ENCODE measurements at regions not wholly inside any gene's neighbourhood (a gene's known extent, or its start where the extent isn't known, plus 50 kb on each side); places are given as distances from the start of the nearest gene placed in this dataset.

- DNase-seq (ENCODE audit: insufficient read length) (no peak), FAIRE-seq (no peak)
- TF ChIP-seq POLR2A (IDR thresholded peaks at IDR 0.05; ENCODE audit: low read depth, low read length) (no peak), POLR2AphosphoS5 (IDR thresholded peaks at IDR 0.05; ENCODE audit: low read depth, low read length) (no peak), TAF1 (IDR thresholded peaks at IDR 0.05; ENCODE audit: borderline replicate concordance, low read depth, low read length) (no peak)
Measured at GRCh38 chr3:72244396-72244795, 459.4 kb upstream of the PROK2 start.

GRCh38 chr3:72242326-72242725 is 457.4 kb upstream of the PROK2 start:
- DNase-seq (ENCODE audit: insufficient read length) (no peak), FAIRE-seq (no peak)
- no peak for TF ChIP-seq POLR2AphosphoS5 (IDR thresholded peaks at IDR 0.05; ENCODE audit: low read depth, low read length)
- TF ChIP-seq POLR2A (IDR thresholded peaks at IDR 0.05; ENCODE audit: low read depth, low read length): no peak
- TF ChIP-seq TAF1 (IDR thresholded peaks at IDR 0.05; ENCODE audit: borderline replicate concordance, low read depth, low read length): no peak

- no peak for FAIRE-seq
- TF ChIP-seq POLR2AphosphoS5 (IDR thresholded peaks at IDR 0.05; ENCODE audit: low read depth, low read length): no peak
- TF ChIP-seq POLR2A (IDR thresholded peaks at IDR 0.05; ENCODE audit: low read depth, low read length): no peak
- TF ChIP-seq TAF1 (IDR thresholded peaks at IDR 0.05; ENCODE audit: borderline replicate concordance, low read depth, low read length): no peak
- no peak for DNase-seq (ENCODE audit: insufficient read length)
Measured at GRCh38 chr3:72241525-72241924, 456.6 kb upstream of the PROK2 start.

GRCh38 chr3:72240531-72240930 is 455.6 kb upstream of the PROK2 start:
- no peak for TF ChIP-seq POLR2AphosphoS5 (IDR thresholded peaks at IDR 0.05; ENCODE audit: low read depth, low read length)
- TF ChIP-seq POLR2A (IDR thresholded peaks at IDR 0.05; ENCODE audit: low read depth, low read length): no peak
- no peak for TF ChIP-seq TAF1 (IDR thresholded peaks at IDR 0.05; ENCODE audit: borderline replicate concordance, low read depth, low read length)
- no peak for FAIRE-seq
- no peak for DNase-seq (ENCODE audit: insufficient read length)

GRCh38 chr3:72238801-72239200 is 453.9 kb upstream of the PROK2 start:
- no peak for TF ChIP-seq POLR2A (IDR thresholded peaks at IDR 0.05; ENCODE audit: low read depth, low read length)
- TF ChIP-seq POLR2AphosphoS5 (IDR thresholded peaks at IDR 0.05; ENCODE audit: low read depth, low read length): no peak
- no peak for TF ChIP-seq TAF1 (IDR thresholded peaks at IDR 0.05; ENCODE audit: borderline replicate concordance, low read depth, low read length)
- DNase-seq (ENCODE audit: insufficient read length) (no peak), FAIRE-seq (no peak)

GRCh38 chr3:72238010-72238691 is 453.2 kb upstream of the PROK2 start:
- no peak for FAIRE-seq
- DNase-seq (ENCODE audit: insufficient read length): no peak
- TF ChIP-seq POLR2A (IDR thresholded peaks at IDR 0.05; ENCODE audit: low read depth, low read length): no peak
- TF ChIP-seq TAF1 (IDR thresholded peaks at IDR 0.05; ENCODE audit: borderline replicate concordance, low read depth, low read length): no peak
- no peak for TF ChIP-seq POLR2AphosphoS5 (IDR thresholded peaks at IDR 0.05; ENCODE audit: low read depth, low read length)

GRCh38 chr3:72237679-72238009 is 452.7 kb upstream of the PROK2 start:
- FAIRE-seq: no peak
- DNase-seq (ENCODE audit: insufficient read length): no peak
- no peak for TF ChIP-seq TAF1 (IDR thresholded peaks at IDR 0.05; ENCODE audit: borderline replicate concordance, low read depth, low read length)
- TF ChIP-seq POLR2A (IDR thresholded peaks at IDR 0.05; ENCODE audit: low read depth, low read length): no peak
- TF ChIP-seq POLR2AphosphoS5 (IDR thresholded peaks at IDR 0.05; ENCODE audit: low read depth, low read length): no peak

GRCh38 chr3:72234391-72234790 is 449.4 kb upstream of the PROK2 start:
- DNase-seq (ENCODE audit: insufficient read length): no peak

GRCh38 chr3:72233571-72233970 is 448.6 kb upstream of the PROK2 start:
- TF ChIP-seq POLR2A (IDR thresholded peaks at IDR 0.05; ENCODE audit: low read depth, low read length) (no peak), TAF1 (IDR thresholded peaks at IDR 0.05; ENCODE audit: borderline replicate concordance, low read depth, low read length) (no peak), POLR2AphosphoS5 (IDR thresholded peaks at IDR 0.05; ENCODE audit: low read depth, low read length) (no peak)
- FAIRE-seq (no peak), DNase-seq (ENCODE audit: insufficient read length) (no peak)

More at GRCh38 chr3:72234391-72234790, 449.4 kb upstream of the PROK2 start:
- no peak for TF ChIP-seq TAF1 (IDR thresholded peaks at IDR 0.05; ENCODE audit: borderline replicate concordance, low read depth, low read length)
- no peak for TF ChIP-seq POLR2AphosphoS5 (IDR thresholded peaks at IDR 0.05; ENCODE audit: low read depth, low read length)
- no peak for TF ChIP-seq POLR2A (IDR thresholded peaks at IDR 0.05; ENCODE audit: low read depth, low read length)
- no peak for FAIRE-seq

- FAIRE-seq (no peak), DNase-seq (ENCODE audit: insufficient read length) (no peak)
- TF ChIP-seq POLR2AphosphoS5 (IDR thresholded peaks at IDR 0.05; ENCODE audit: low read depth, low read length): no peak
- no peak for TF ChIP-seq POLR2A (IDR thresholded peaks at IDR 0.05; ENCODE audit: low read depth, low read length)
- no peak for TF ChIP-seq TAF1 (IDR thresholded peaks at IDR 0.05; ENCODE audit: borderline replicate concordance, low read depth, low read length)
Measured at GRCh38 chr3:72232777-72233176, 447.8 kb upstream of the PROK2 start.

GRCh38 chr3:72232331-72232730 is 447.4 kb upstream of the PROK2 start:
- FAIRE-seq (no peak), DNase-seq (ENCODE audit: insufficient read length) (no peak)
- no peak for TF ChIP-seq POLR2AphosphoS5 (IDR thresholded peaks at IDR 0.05; ENCODE audit: low read depth, low read length)
- TF ChIP-seq POLR2A (IDR thresholded peaks at IDR 0.05; ENCODE audit: low read depth, low read length): no peak
- no peak for TF ChIP-seq TAF1 (IDR thresholded peaks at IDR 0.05; ENCODE audit: borderline replicate concordance, low read depth, low read length)

- FAIRE-seq: no peak
Measured at GRCh38 chr3:72231439-72232196, 446.7 kb upstream of the PROK2 start.

More at GRCh38 chr3:72231439-72232196, 446.7 kb upstream of the PROK2 start:
- no peak for DNase-seq (ENCODE audit: insufficient read length)
- no peak for TF ChIP-seq POLR2AphosphoS5 (IDR thresholded peaks at IDR 0.05; ENCODE audit: low read depth, low read length)
- TF ChIP-seq TAF1 (IDR thresholded peaks at IDR 0.05; ENCODE audit: borderline replicate concordance, low read depth, low read length): no peak
- TF ChIP-seq POLR2A (IDR thresholded peaks at IDR 0.05; ENCODE audit: low read depth, low read length): no peak
